ENCODE measurements at regions not wholly inside any gene's neighbourhood (a gene's known extent, or its start where the extent isn't known, plus 50 kb on each side); places are given as distances from the start of the nearest gene placed in this dataset.
A peak's percentile ranks its signal among the peaks of the same experiment; 100 is the strongest.

DNA sequence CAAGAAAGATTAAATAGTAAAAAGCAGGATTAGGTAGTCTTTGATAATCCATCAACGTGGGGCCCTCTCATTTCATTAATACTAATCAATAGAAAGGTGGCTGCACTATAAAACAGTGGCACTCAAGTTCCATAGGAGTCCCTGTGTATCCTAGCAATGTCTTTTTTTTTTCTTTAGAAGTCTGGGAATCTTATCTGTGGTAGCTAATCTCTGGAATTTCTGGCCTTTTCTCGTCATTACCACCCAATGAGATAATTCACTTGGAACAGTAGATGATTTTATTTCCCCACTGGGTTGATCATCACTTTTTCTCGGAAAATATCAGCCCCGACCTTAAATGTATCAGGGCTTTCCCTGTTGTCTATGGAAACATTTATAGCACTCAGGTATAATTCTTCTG lies 86.8 kb upstream of the CDH6 start:
- DNase-seq (ENCODE audit: low read depth in 1 of 2, low spot score in 2 of 2): no peak
- no peak overlapping the region for H3K56ac ChIP-seq (replicated peaks; ENCODE audit: insufficient read length, low read depth, low read length)
- no peak overlapping the region for H2AK5ac ChIP-seq (ENCODE audit: low read depth, low read length)
- H3K4me2 ChIP-seq (ENCODE audit: insufficient read depth in 1 of 2, low read depth in 2 of 2, low read length in 2 of 2): peak overlapping the region in 1 of 2 experiments; percentile 20; a peak in 1 of 4 replicates
- H2AFZ ChIP-seq (ENCODE audit: low read length): no peak overlapping the region
- no peak overlapping the region for H2BK15ac ChIP-seq (ENCODE audit: low read length)
- H4K5ac ChIP-seq (ENCODE audit: insufficient read length, low read depth, low read length): no peak overlapping the region
- H4K8ac ChIP-seq (ENCODE audit: extremely low read depth, insufficient read depth, low read length): no peak overlapping the region
- no peaks in the 10 kb centered on the region for H4K20me1 ChIP-seq (replicated peaks in 1 of 2; ENCODE audit: control insufficient read depth in 1 of 2, insufficient read depth in 2 of 2, low read length in 2 of 2)
- H3K23me2 ChIP-seq (ENCODE audit: low read depth, low read length): no peaks in the 10 kb centered on the region
- no peak overlapping the region for H3K23ac ChIP-seq (ENCODE audit: insufficient read length)
- no peak overlapping the region for H2BK120ac ChIP-seq (replicated peaks; ENCODE audit: low read depth, low read length)
- ChIA-PET CTCF (ENCODE audit: partially characterized antibody) (no interaction called here), POLR2A (ENCODE audit: partially characterized antibody) (no interaction called here)
- H3K79me2 ChIP-seq (ENCODE audit: control insufficient read depth in 1 of 2, insufficient read depth in 2 of 2, low read length in 2 of 2): no peaks in the 10 kb centered on the region
- WGBS, 2 experiments (ENCODE audit: extremely low coverage in 1 of 2, insufficient coverage in 1 of 2, insufficient read length in 1 of 2, insufficient replicate concordance in 2 of 2, low coverage in 1 of 2, low lambda C conversion rate in 2 of 2, missing lambda C conversion rate in 1 of 2): 46% methylated on average over 4 of the region's 4 CpGs; no CpG with 5 or more reads in 1 of the 2 experiments
- no peak overlapping the region for H2BK5ac ChIP-seq (ENCODE audit: low read depth, low read length)
- no peaks in the 10 kb centered on the region for H3K36me3 ChIP-seq (ENCODE audit: control insufficient read depth in 2 of 4, insufficient read depth in 4 of 4, low read length in 3 of 4)
- no peak for FAIRE-seq
- no peaks in the 10 kb centered on the region for H3K9me3 ChIP-seq (ENCODE audit: insufficient read depth in 2 of 2, low read depth in 1 of 2, low read length in 1 of 2)
- H3K27ac ChIP-seq (ENCODE audit: low read depth, low read length): no peak overlapping the region
- no peak overlapping the region for H3K4me3 ChIP-seq (ENCODE audit: extremely low read depth in 1 of 4, insufficient read depth in 2 of 4, low read depth in 3 of 4, low read length in 4 of 4)
- no peak overlapping the region for H3K9ac ChIP-seq (replicated peaks in 1 of 4; ENCODE audit: extremely low read depth in 1 of 4, low read depth in 3 of 4, low read length in 3 of 4)
- H3K14ac ChIP-seq (ENCODE audit: insufficient read length): no peak overlapping the region
- peaks cover 2 to 14% (median 4%) of the 10 kb centered on the region in 4 experiments; a peak in 3 of 7 replicates for H3K4me1 ChIP-seq (replicated peaks in 1 of 4; ENCODE audit: control insufficient read depth in 3 of 4, insufficient read depth in 4 of 4, low read length in 3 of 4)
- H2BK20ac ChIP-seq (ENCODE audit: low read length): no peak overlapping the region
- H3K4ac ChIP-seq (replicated peaks; ENCODE audit: insufficient read length, low read depth, low read length): no peak overlapping the region
- H4K91ac ChIP-seq (replicated peaks; ENCODE audit: insufficient read length, low read length): no peak overlapping the region
- no peak overlapping the region for H2BK12ac ChIP-seq (ENCODE audit: low read depth, low read length)
- H3K27me3 ChIP-seq (replicated peaks in 1 of 4; ENCODE audit: control insufficient read depth in 3 of 4, extremely low read depth in 1 of 4, insufficient read depth in 3 of 4, low read length in 3 of 4): no peaks in the 10 kb centered on the region
- H3K18ac ChIP-seq (ENCODE audit: extremely low read depth, low read length): no peak overlapping the region
- no peaks in the 10 kb centered on the region for H3K79me1 ChIP-seq (ENCODE audit: low read depth, low read length)
- TF ChIP-seq MAFK (IDR thresholded peaks at IDR 0.05; ENCODE audit: low read depth, low read length): no peak
- TF ChIP-seq USF2 (IDR thresholded peaks at IDR 0.05; ENCODE audit: low read length): no peak
- TF ChIP-seq KDM1A (IDR thresholded peaks at IDR 0.05; ENCODE audit: borderline replicate concordance, low read length): no peak
- TF ChIP-seq HDAC6 (IDR thresholded peaks at IDR 0.05; ENCODE audit: low read depth, low read length): no peak
- no peak for TF ChIP-seq CTBP2 (IDR thresholded peaks at IDR 0.05; ENCODE audit: borderline replicate concordance, insufficient read depth, insufficient read length, low read length)
- TF ChIP-seq, protein P1, sequence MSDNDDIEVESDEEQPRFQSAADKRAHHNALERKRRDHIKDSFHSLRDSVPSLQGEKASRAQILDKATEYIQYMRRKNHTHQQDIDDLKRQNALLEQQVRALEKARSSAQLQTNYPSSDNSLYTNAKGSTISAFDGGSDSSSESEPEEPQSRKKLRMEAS (IDR thresholded peaks at IDR 0.05): no peak
- no peak for TF ChIP-seq SIN3A (conservative IDR thresholded peaks at IDR 0.05 in 1 of 2, IDR thresholded peaks at IDR 0.05 in 1 of 2; ENCODE audit: low read depth in 1 of 2, low read length in 2 of 2)
- no peak for TF ChIP-seq CBX8 (IDR thresholded peaks at IDR 0.05; ENCODE audit: borderline replicate concordance, low read depth, low read length)
- TF ChIP-seq EGR1 (IDR thresholded peaks at IDR 0.05; ENCODE audit: borderline replicate concordance, low read depth, low read length): no peak
- TF ChIP-seq BRCA1 (IDR thresholded peaks at IDR 0.05; ENCODE audit: low read depth, low read length): no peak
- TF ChIP-seq, protein P2, sequence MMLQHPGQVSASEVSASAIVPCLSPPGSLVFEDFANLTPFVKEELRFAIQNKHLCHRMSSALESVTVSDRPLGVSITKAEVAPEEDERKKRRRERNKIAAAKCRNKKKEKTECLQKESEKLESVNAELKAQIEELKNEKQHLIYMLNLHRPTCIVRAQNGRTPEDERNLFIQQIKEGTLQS (IDR thresholded peaks at IDR 0.05; ENCODE audit: insufficient read depth, low read depth, low read length): no peak
- TF ChIP-seq JUND (IDR thresholded peaks at IDR 0.05; ENCODE audit: low read length): no peak
- no peak for TF ChIP-seq RBBP5 (IDR thresholded peaks at IDR 0.05; ENCODE audit: borderline replicate concordance, low read depth, low read length)

Data from H1 (cell line).